RWPE2 (cell line): ENCODE measurements at regions not wholly inside any gene's neighbourhood (a gene's known extent, or its start where the extent isn't known, plus 50 kb on each side); places are given as distances from the start of the nearest gene placed in this dataset.

Source experiments
- ATAC-seq: fragments of 200-7000 bp; cut with Tn5 transposase; 3 replicates; pipeline ENCODE4 v1.9.1; 2021; ENCODE audit warnings: low read depth
- DNase-seq: peaks from one replicate; pipeline ENCODE4 v3.0.0-alpha.2; 2020; ENCODE audit warnings: low spot score
- H3K27ac ChIP-seq: fragments of 450-650 bp; 2 replicates; pipeline ENCODE4 v1.5.1; 2017; ENCODE audit warnings: mild to moderate bottlenecking; ENCODE audit not compliant: poor library complexity, severe bottlenecking
- H3K27me3 ChIP-seq: fragments of 250-450 bp; sonication (Bioruptor Pico); 2 replicates; pipeline ENCODE4 v1.5.1; 2021; ENCODE audit warnings: mild to moderate bottlenecking, moderate library complexity; ENCODE audit not compliant: insufficient read depth, poor library complexity, severe bottlenecking
- H3K36me3 ChIP-seq: fragments of 250-450 bp; sonication (Bioruptor Pico); 2 replicates; pipeline ENCODE4 v1.5.1; 2020; ENCODE audit warnings: low read depth, mild to moderate bottlenecking, moderate library complexity
- H3K4me1 ChIP-seq: fragments of 250-450 bp; sonication (Bioruptor Pico); 2 replicates; pipeline ENCODE4 v1.5.1; 2021; ENCODE audit warnings: mild to moderate bottlenecking, moderate library complexity; ENCODE audit not compliant: insufficient read depth, poor library complexity, severe bottlenecking
- H3K4me3 ChIP-seq: fragments of 250-450 bp; sonication (Bioruptor Pico); 2 replicates; pipeline ENCODE4 v1.5.1; 2021; ENCODE audit warnings: mild to moderate bottlenecking, moderate library complexity; ENCODE audit not compliant: severe bottlenecking
- H3K9me3 ChIP-seq: fragments of 250-450 bp; sonication (Bioruptor Pico); 2 replicates; pipeline ENCODE4 v1.5.1; 2021; ENCODE audit warnings: mild to moderate bottlenecking, moderate library complexity; ENCODE audit not compliant: severe bottlenecking
- CTCF ChIP-seq: fragments of 450-650 bp; IDR thresholded peaks from one replicate; pipeline ENCODE4 v1.5.1; 2017; ENCODE audit warnings: mild to moderate bottlenecking, moderate library complexity; ENCODE audit not compliant: poor library complexity, severe bottlenecking

DNA sequence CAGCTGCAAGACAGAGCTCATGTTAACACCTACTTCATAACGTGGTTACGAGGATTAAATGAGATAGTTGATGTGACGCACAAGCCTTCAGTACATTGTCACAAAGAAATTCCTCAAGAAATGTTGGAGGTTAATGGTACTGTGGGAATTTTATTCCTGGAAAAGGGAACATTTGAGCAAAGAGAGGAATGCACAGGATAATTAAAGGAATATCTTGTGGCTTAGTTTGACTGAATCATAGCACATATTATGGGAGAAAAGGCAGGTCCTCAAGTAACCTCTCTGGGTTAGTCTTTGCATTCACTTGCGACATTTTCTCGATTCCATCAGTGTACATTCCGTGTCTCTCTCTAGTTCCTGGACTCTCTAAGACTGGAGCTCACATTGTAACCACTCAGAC, 300.2 kb upstream of the DUSP10 start:
- Histone ChIP-seq H3K27ac (no peak overlapping the region), H3K36me3 (no peaks in the 10 kb centered on the region), H3K9me3 (no peaks in the 10 kb centered on the region), H3K27me3 (no peaks in the 10 kb centered on the region), H3K4me3 (no peak overlapping the region), H3K4me1 (no peaks in the 10 kb centered on the region)
- ATAC-seq (no peak), DNase-seq (no peak)
- TF ChIP-seq CTCF, result no peak

DNA sequence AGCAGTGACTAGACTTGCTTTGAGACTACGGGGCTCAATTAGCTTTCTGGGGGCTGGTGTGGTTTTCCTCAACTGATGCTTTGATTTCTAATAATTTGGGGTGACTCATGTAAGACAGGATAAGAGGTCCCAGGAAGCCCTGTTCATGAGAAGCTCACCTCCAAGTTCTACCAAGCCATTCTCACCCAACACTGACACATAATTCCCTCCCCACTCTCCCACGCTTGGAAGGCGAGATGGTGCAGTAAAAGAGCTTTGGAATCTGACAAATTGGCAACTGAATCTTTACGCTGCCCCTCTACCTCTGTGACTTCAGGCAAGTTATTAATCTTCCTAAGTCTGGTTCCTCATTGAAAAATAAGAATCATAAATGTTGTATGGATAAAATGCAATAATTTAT, 299.1 kb upstream of the DUSP10 start:
- no peaks in the 10 kb centered on the region for H3K27me3 ChIP-seq
- H3K36me3 ChIP-seq, result no peaks in the 10 kb centered on the region
- H3K27ac ChIP-seq, result no peak overlapping the region
- H3K9me3 ChIP-seq, result no peaks in the 10 kb centered on the region
- DNase-seq (no peak), ATAC-seq (no peak)
- H3K4me1 ChIP-seq, result no peaks in the 10 kb centered on the region
- TF ChIP-seq CTCF, result no peak
- no peak overlapping the region for H3K4me3 ChIP-seq

GRCh38 chr1:222040121-222040805, 298.4 kb upstream of the DUSP10 start:
- ATAC-seq (no peak), DNase-seq (no peak)
- Histone ChIP-seq H3K27ac (no peak overlapping the region), H3K9me3 (no peaks in the 10 kb centered on the region), H3K4me1 (no peaks in the 10 kb centered on the region), H3K4me3 (no peak overlapping the region), H3K36me3 (no peaks in the 10 kb centered on the region), H3K27me3 (no peaks in the 10 kb centered on the region)
- TF ChIP-seq CTCF, result no peak

GRCh38 chr1:222038971-222039370, 297.1 kb upstream of the DUSP10 start:
- DNase-seq, result no peak
- Histone ChIP-seq H3K4me3 (no peak overlapping the region), H3K9me3 (no peaks in the 10 kb centered on the region), H3K27ac (no peak overlapping the region), H3K36me3 (no peaks in the 10 kb centered on the region), H3K4me1 (no peaks in the 10 kb centered on the region), H3K27me3 (no peaks in the 10 kb centered on the region)
- no peak for ATAC-seq
- TF ChIP-seq CTCF, result no peak

DNA sequence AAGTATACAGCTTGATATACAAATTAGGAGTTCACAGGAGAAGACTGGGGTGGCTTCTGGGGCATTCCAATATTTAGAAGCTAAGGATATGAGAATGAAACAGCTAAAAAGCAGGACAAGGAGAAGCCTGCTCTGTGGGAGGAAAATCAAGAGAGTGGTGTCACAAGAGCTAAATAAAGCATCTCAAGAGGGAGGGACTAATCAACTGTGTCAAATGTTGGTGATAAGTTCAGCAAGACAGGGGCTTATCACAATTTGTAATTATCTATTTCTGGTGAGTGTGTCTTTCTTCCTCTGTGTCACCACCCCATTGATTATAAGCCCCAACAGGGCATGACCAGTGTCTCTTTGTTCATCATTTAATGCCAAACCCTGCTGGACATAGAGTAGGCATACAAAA, 295.8 kb upstream of the DUSP10 start:
- Histone ChIP-seq H3K4me1 (no peaks in the 10 kb centered on the region), H3K27ac (no peak overlapping the region), H3K27me3 (no peaks in the 10 kb centered on the region), H3K36me3 (no peaks in the 10 kb centered on the region), H3K9me3 (no peaks in the 10 kb centered on the region), H3K4me3 (no peak overlapping the region)
- no peak for DNase-seq
- no peak for TF ChIP-seq CTCF
- no peak for ATAC-seq
